PC-9 (cell line): ENCODE measurements at regions not wholly inside any gene's neighbourhood (a gene's known extent, or its start where the extent isn't known, plus 50 kb on each side); places are given as distances from the start of the nearest gene placed in this dataset.
"Not testable (repeated sequence)": the region's sequence is repeated elsewhere in the genome, so short reads cannot be mapped to it uniquely, and the experiment has no call there.

Experiments used
- BruUV-seq: library from RNA; stranded (reverse); fragments of 400-500 nt; replicated peaks from 2 replicates; lab custom pipeline; 2021; lab: Mats Ljungman, UMichigan
- CTCF ChIA-PET: fragments of 300-600 bp; sonication (Branson Sonifier 250); formaldehyde crosslinking; loops from one replicate; lab custom pipeline; 2022; ENCODE audit warnings: antibody characterized with exemption; lab: Charles Lee
- POLR2A ChIA-PET: fragments of 300-600 bp; sonication (Branson Sonifier 250); formaldehyde crosslinking; loops from one replicate; lab custom pipeline; 2022; ENCODE audit warnings: antibody characterized with exemption; ENCODE audit not compliant: unreplicated experiment; lab: Charles Lee
- DNase-seq, 2 experiments: peaks; one replicate each; pipeline versions ENCODE4 v3.0.0 to v3.0.0-alpha.2; 2015 to 2022; ENCODE audit warnings: mixed read lengths in 1 of 2
- H2AFZ ChIP-seq: fragments of 200-600 bp; sonication (generic); 2 replicates; pipeline ENCODE4 v1.8.1; 2017; ENCODE audit warnings: antibody characterized with exemption
- H3F3A ChIP-seq: fragments of 200-600 bp; sonication (generic); 2 replicates; pipeline ENCODE4 v1.8.1; 2017; ENCODE audit warnings: antibody characterized with exemption, mild to moderate bottlenecking, low read depth; ENCODE audit not compliant: insufficient read depth
- H3K27ac ChIP-seq: fragments of 200-600 bp; sonication (generic); 2 replicates; pipeline ENCODE4 v1.6.1; 2016; ENCODE audit warnings: mixed run types
- H3K27me3 ChIP-seq: fragments of 200-600 bp; sonication (generic); 2 replicates; pipeline ENCODE4 v1.6.1; 2016; ENCODE audit warnings: low read depth, mixed run types; ENCODE audit not compliant: insufficient read depth
- H3K36me3 ChIP-seq: fragments of 200-600 bp; sonication (generic); 2 replicates; pipeline ENCODE4 v1.6.1; 2016; ENCODE audit warnings: low read depth, mixed run types
- H3K4me1 ChIP-seq: fragments of 200-600 bp; sonication (generic); replicated peaks from 2 replicates; pipeline ENCODE4 v1.6.1; 2016; ENCODE audit warnings: mixed run types; ENCODE audit not compliant: insufficient read depth
- H3K4me2 ChIP-seq: fragments of 200-600 bp; sonication (generic); 2 replicates; pipeline ENCODE4 v1.6.1; 2017; ENCODE audit warnings: mixed run types
- H3K4me3 ChIP-seq: fragments of 200-600 bp; sonication (generic); 2 replicates; pipeline ENCODE4 v1.6.1; 2016; ENCODE audit warnings: mixed run types
- H3K79me2 ChIP-seq: fragments of 200-600 bp; sonication (generic); 2 replicates; pipeline ENCODE4 v1.6.1; 2017; ENCODE audit warnings: low read depth, mixed run types
- H3K9me2 ChIP-seq: fragments of 200-600 bp; sonication (generic); 2 replicates; pipeline ENCODE4 v1.8.1; 2017; ENCODE audit warnings: mild to moderate bottlenecking; ENCODE audit not compliant: insufficient read depth
- H3K9me3 ChIP-seq: fragments of 200-600 bp; sonication (generic); 2 replicates; pipeline ENCODE4 v1.8.1; 2016; ENCODE audit warnings: low read depth; ENCODE audit not compliant: insufficient read depth
- H4K20me1 ChIP-seq: fragments of 200-600 bp; sonication (generic); 2 replicates; pipeline ENCODE4 v1.8.1; 2017; ENCODE audit not compliant: insufficient read depth
- EZH2 ChIP-seq: fragments of 200-600 bp; sonication (generic); IDR thresholded peaks from 2 replicates; pipeline ENCODE4 v1.8.0; 2017; ENCODE audit warnings: antibody characterized with exemption, low read depth
- intact Hi-C: fragments of 100-400 bp; cut with micrococcal nuclease; formaldehyde crosslinking; loops from one replicate; pipeline ENCODE4 v1.10.0; 2022; ENCODE audit not compliant: unreplicated experiment
- TF ChIP-seq, protein P1 (sequence below): fragments of 200-600 bp; sonication (generic); conservative IDR thresholded peaks from 2 replicates; pipeline ENCODE4 v1.6.1; 2017; ENCODE audit warnings: mixed run types, antibody characterized with exemption, mild to moderate bottlenecking, moderate library complexity

DNA sequence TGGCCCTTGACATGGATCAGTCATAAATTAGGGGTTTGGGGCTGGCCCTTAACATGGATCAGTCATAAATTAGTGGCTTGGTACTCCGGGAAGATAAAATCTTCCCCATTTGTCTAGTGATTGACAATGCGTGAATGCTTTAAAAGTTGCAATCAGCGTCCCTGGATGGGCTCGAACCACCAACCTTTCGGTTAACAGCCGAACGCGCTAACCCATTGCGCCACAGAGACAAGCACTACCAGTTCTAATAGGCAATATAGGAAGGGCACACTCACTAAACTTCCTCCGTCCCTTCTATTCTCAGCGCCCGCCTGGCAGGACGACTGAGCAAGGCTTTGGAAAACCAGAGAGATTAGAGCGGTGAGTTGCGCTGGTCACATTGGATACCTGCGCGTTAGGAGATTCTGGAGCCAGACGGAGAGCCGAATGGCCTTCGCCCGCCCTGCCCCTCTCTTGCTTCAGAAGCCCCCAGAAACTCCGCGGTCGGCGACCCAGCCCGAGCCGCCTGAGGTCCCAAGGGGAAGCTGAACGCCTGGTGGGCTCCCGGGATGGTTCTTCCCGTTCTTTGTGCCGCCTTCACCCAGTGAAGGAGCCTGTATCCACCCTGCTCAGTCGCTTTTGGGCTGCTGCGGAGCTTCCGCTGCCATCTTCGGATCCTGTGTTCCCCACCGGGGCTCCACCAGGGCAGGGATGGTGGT, 235.9 kb downstream of the FAM72C start:
- Histone ChIP-seq H4K20me1 (no peaks in the 10 kb centered on the region), H3K27ac (no peak overlapping the region), H2AFZ (no peak overlapping the region), H3K79me2 (no peaks in the 10 kb centered on the region), H3K4me1 (no peaks in the 10 kb centered on the region), H3K4me3 (no peak overlapping the region), H3F3A (no peaks in the 10 kb centered on the region), H3K27me3 (no peaks in the 10 kb centered on the region), H3K4me2 (no peak overlapping the region), H3K9me2 (no peaks in the 10 kb centered on the region), H3K9me3 (no peaks in the 10 kb centered on the region), H3K36me3 (no peaks in the 10 kb centered on the region)
- ChIA-PET POLR2A (no interaction called here), CTCF (no interaction called here)
- no TSS peak for BruUV-seq
- TF ChIP-seq, protein P1, sequence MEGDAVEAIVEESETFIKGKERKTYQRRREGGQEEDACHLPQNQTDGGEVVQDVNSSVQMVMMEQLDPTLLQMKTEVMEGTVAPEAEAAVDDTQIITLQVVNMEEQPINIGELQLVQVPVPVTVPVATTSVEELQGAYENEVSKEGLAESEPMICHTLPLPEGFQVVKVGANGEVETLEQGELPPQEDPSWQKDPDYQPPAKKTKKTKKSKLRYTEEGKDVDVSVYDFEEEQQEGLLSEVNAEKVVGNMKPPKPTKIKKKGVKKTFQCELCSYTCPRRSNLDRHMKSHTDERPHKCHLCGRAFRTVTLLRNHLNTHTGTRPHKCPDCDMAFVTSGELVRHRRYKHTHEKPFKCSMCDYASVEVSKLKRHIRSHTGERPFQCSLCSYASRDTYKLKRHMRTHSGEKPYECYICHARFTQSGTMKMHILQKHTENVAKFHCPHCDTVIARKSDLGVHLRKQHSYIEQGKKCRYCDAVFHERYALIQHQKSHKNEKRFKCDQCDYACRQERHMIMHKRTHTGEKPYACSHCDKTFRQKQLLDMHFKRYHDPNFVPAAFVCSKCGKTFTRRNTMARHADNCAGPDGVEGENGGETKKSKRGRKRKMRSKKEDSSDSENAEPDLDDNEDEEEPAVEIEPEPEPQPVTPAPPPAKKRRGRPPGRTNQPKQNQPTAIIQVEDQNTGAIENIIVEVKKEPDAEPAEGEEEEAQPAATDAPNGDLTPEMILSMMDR = no peak
- TF ChIP-seq EZH2 = no peak
- intact Hi-C loops = no loop called here
- DNase-seq = no peak

DNA sequence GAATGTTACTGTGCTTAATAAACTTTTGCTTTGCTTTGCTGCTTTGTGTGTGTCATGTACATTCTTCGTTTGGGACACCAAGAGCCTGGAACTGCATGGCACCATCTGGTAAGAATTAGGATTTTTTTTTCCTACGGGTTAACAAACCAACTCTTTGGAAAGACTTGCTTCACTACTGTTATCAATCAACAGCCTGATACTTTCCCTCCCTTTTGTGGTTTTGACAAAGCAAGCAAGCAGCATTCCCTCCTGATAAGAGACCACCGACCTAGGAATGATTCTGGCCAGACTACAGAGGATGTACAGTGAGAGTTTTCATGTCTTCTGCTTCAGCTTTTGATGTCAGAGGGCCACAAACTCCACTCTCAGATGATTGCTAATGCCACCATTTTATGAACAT, 237.5 kb downstream of the FAM72C start:
- CTCF ChIA-PET = not testable (repeated sequence)

DNA sequence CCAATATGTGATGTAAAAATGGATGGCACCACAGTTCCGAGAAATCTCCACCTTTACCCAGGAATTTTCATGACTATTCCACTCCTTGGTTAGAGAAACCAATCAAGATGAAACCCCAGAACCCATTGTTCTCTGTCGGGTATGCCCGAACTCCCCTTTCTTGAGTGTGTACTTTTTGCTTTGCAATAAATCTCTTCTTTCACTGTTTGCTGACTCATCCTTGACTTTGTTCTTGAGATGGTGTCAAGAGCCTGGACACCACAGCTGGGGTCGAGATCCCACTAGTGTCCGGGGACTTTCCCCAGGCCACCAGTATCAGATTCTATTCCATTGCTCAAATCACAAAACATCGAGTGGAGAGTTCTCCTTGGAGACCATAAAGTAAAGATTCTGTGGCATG, 240.9 kb downstream of the FAM72C start:
- H3K9me3 ChIP-seq, H3K27ac ChIP-seq, H3K4me3 ChIP-seq, H3K9me2 ChIP-seq, H3K4me1 ChIP-seq, H4K20me1 ChIP-seq, H3K27me3 ChIP-seq, BruUV-seq, H3K79me2 ChIP-seq, H3K36me3 ChIP-seq, POLR2A ChIA-PET, H3F3A ChIP-seq, intact Hi-C loops, H2AFZ ChIP-seq, DNase-seq, CTCF ChIA-PET, H3K4me2 ChIP-seq: not testable (repeated sequence)

More for the DNA sequence above, 237.5 kb downstream of the FAM72C start:
- H3K4me2 ChIP-seq, BruUV-seq, H3K4me1 ChIP-seq, H3K27ac ChIP-seq, H3K9me3 ChIP-seq, DNase-seq, H3K4me3 ChIP-seq, H3K36me3 ChIP-seq, H2AFZ ChIP-seq, intact Hi-C loops, H4K20me1 ChIP-seq, H3F3A ChIP-seq, H3K9me2 ChIP-seq, POLR2A ChIA-PET, H3K27me3 ChIP-seq, H3K79me2 ChIP-seq: not testable (repeated sequence)

DNA sequence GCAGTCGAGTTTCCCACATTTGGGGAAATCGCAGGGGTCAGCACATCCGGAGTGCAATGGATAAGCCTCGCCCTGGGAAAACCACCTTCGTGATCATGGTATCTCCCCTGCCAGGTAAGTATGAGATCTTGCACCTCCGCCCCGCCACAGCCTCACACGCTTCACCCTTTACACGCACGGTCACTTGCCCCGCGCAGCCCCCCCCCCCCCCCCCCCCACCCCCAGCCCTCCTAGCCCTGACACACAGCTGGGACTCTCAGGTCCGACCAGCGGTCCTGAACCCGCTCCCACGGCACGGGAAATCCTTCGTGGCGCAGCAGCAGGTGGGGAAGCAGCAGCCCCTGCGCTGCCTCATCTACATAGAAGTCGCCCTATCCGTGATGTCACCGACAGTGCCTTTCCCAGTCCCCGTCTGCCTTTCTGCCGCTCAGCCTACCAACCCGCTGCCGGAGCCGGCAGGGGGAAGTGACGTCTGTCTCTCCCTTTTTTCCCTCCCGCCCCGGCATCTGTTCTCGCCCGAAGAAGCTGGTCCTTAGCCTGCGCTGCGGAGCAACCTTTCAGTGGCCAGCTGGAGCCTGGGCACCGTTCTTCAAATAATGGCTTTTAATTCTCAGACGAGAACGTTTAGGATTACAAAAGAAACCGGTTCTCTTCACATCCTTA, 242.2 kb downstream of the FAM72C start:
- H2AFZ ChIP-seq, POLR2A ChIA-PET, intact Hi-C loops, DNase-seq, H3K4me1 ChIP-seq, H4K20me1 ChIP-seq, H3K36me3 ChIP-seq, H3K79me2 ChIP-seq, H3K9me3 ChIP-seq, CTCF ChIA-PET, H3F3A ChIP-seq, H3K9me2 ChIP-seq, H3K4me2 ChIP-seq, H3K27ac ChIP-seq, H3K27me3 ChIP-seq, BruUV-seq, H3K4me3 ChIP-seq: not testable (repeated sequence)

DNA sequence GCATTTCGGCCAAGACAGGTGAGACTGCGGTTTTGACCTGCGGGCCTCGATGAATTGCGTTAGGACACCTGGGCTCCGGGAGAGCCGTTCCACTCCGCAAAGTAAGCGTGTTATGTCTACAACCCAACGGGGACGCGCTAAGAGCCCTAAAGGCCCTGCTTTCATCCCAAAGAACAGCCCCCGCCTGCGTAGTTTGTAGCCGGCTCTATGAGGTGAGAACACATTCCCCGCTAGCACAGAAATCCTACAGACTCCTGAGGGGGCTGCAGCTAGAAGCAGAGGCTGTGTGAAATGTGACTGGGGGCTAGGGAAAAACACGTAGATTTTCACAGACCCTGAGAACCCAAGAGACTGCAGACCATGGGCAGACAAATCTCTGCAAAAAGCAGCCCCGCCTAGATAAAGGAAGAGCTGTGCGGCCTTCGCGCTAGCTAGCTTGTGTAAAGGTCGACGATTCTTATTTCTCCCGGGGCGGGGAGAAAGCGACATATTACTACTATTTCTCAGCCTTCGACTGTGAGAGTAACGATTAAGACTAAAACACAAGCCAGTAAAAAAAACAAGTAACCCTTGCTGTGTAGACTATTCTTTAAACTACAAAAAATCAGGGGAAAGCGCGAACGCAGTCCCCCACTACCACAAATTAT, 242.9 kb downstream of the FAM72C start:
- H3K9me2 ChIP-seq, POLR2A ChIA-PET: not testable (repeated sequence)

More for the DNA sequence above, 242.9 kb downstream of the FAM72C start:
- intact Hi-C loops, H3K4me2 ChIP-seq, H3K79me2 ChIP-seq, H3K4me3 ChIP-seq, H3K4me1 ChIP-seq, H3K27ac ChIP-seq, CTCF ChIA-PET, H3K9me3 ChIP-seq, H3F3A ChIP-seq, H3K36me3 ChIP-seq, BruUV-seq, H4K20me1 ChIP-seq, DNase-seq, H3K27me3 ChIP-seq, H2AFZ ChIP-seq: not testable (repeated sequence)
